Neutrophil (primary cell): ENCODE measurements at regions not wholly inside any gene's neighbourhood (a gene's known extent, or its start where the extent isn't known, plus 50 kb on each side); places are given as distances from the start of the nearest gene placed in this dataset.

ENCODE experiments used
- H3K27ac ChIP-seq: fragments of 200-600 bp; sonication (generic); 2 replicates; pipeline ENCODE4 v1.5.1; 2016; ENCODE audit warnings: mild to moderate bottlenecking, moderate library complexity
- H3K27me3 ChIP-seq: fragments of 200-600 bp; sonication (generic); 2 replicates; pipeline ENCODE4 v1.6.0; 2016; ENCODE audit warnings: mild to moderate bottlenecking
- H3K36me3 ChIP-seq: fragments of 200-600 bp; sonication (generic); 2 replicates; pipeline ENCODE4 v1.5.1; 2017
- H3K4me1 ChIP-seq, 2 experiments: fragments of 200-600 bp in 1 of 2; sonication (generic) in 1 of 2; 1 replicate in 1 of 2; 2 replicates in 1 of 2; pipeline versions ENCODE4 v1.5.1 to v1.6.1; 2013 to 2016; ENCODE audit warnings: low read depth in 1 of 2, low read length in 1 of 2, mild to moderate bottlenecking in 1 of 2, moderate library complexity in 1 of 2; ENCODE audit not compliant: control insufficient read depth in 1 of 2, insufficient read depth in 1 of 2
- H3K4me3 ChIP-seq, 2 experiments: fragments of 200-600 bp in 1 of 2; sonication (generic) in 1 of 2; 1 replicate in 1 of 2; 2 replicates in 1 of 2; pipeline ENCODE4 v1.5.1; 2013 to 2016; ENCODE audit warnings: low read depth in 1 of 2, low read length in 1 of 2, mild to moderate bottlenecking in 1 of 2, moderate library complexity in 1 of 2
- H3K9me3 ChIP-seq: fragments of 200-600 bp; sonication (generic); 2 replicates; pipeline ENCODE4 v1.5.1; 2016
- CTCF ChIP-seq: fragments of 200-600 bp; sonication (generic); IDR thresholded peaks from 2 replicates; pipeline ENCODE4 v1.5.1; 2016; ENCODE audit warnings: antibody characterized with exemption

- Histone ChIP-seq H3K27me3 (peaks cover 35% of the 10 kb centered on the region), H3K27ac (no peak overlapping the region), H3K4me3 (no peak overlapping the region), H3K36me3 (no peaks in the 10 kb centered on the region), H3K9me3 (no peaks in the 10 kb centered on the region), H3K4me1 (no peaks in the 10 kb centered on the region)
- no peak for TF ChIP-seq CTCF
Observed at GRCh38 chr5:3194684-3195083, 400.9 kb upstream of the IRX1 start.

- H3K9me3 ChIP-seq: no peaks in the 10 kb centered on the region
- H3K36me3 ChIP-seq: no peaks in the 10 kb centered on the region
- no peak overlapping the region for H3K27ac ChIP-seq
- no peak for TF ChIP-seq CTCF
- H3K4me1 ChIP-seq: no peaks in the 10 kb centered on the region
- peaks cover 35% of the 10 kb centered on the region for H3K27me3 ChIP-seq
- H3K4me3 ChIP-seq: no peak overlapping the region
Observed at GRCh38 chr5:3194271-3194670, 401.4 kb upstream of the IRX1 start.

DNA sequence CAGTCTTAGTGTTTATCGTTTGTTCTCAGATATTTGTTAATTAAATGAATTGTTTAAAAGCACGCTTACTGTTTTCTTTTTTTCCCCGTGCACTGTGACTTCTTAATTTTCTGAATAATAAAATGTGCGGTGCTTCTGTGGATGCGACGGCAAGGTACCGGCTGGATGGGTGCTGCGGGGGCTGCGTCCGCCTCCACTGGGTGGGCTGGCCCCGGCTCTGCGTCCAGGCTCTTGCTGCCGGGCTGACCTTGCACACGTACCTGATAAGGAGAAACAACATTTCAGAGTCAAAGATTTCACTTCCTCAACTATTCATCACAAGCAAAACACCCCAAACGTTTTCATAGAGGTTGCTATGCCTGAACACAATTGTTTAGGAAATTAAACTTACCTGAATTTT is 404.0 kb upstream of the IRX1 start:
- H3K9me3 ChIP-seq: no peaks in the 10 kb centered on the region
- TF ChIP-seq CTCF: no peak
- no peak overlapping the region for H3K27ac ChIP-seq
- H3K4me3 ChIP-seq: no peak overlapping the region
- no peaks in the 10 kb centered on the region for H3K36me3 ChIP-seq
- peaks cover 12% of the 10 kb centered on the region for H3K27me3 ChIP-seq
- no peaks in the 10 kb centered on the region for H3K4me1 ChIP-seq

DNA sequence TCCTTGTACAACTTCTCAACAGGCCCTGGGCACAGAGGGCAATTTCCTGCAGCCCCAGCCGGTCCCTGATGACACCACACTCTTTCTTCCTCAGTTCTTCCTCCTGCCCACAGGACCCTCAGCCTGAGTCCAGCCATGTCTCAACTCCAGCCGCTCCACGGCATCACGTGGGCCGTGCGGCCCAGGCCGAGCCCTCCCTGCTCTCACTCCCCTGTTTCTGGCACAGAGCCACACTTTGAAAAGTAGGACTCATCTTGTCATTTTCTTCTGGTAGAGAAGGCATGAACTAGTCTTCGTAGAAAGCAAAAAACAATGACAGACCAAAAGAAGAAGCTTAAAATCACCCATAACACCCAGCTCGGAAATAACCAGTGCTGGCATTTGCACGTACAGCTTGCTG is 404.7 kb upstream of the IRX1 start:
- Histone ChIP-seq H3K4me3 (no peak overlapping the region), H3K36me3 (no peaks in the 10 kb centered on the region), H3K27ac (no peak overlapping the region), H3K9me3 (no peaks in the 10 kb centered on the region), H3K27me3 (peaks cover 6% of the 10 kb centered on the region), H3K4me1 (no peaks in the 10 kb centered on the region)
- TF ChIP-seq CTCF: no peak

DNA sequence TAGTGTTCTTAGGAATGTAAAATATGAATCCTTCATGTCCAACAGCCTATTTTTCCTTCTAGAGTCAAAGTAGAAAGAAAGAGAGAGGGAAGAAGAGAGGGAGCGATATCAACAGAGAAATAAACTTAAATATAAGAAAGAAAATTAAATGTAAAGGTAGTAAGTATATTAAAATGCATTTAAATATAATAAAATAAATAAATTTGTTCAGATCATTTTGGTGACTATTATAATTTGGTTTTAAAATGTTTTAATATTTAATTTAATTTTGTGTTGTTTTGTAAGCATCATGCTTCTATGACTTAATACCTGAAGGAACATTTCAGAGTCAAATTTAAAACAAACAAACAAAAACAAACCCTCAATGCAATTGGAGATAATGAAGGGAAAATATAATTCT is 405.2 kb upstream of the IRX1 start:
- no peak for TF ChIP-seq CTCF
- peaks cover 5% of the 10 kb centered on the region for H3K27me3 ChIP-seq
- no peak overlapping the region for H3K27ac ChIP-seq
- H3K4me3 ChIP-seq: no peak overlapping the region
- no peaks in the 10 kb centered on the region for H3K4me1 ChIP-seq
- no peaks in the 10 kb centered on the region for H3K9me3 ChIP-seq
- no peaks in the 10 kb centered on the region for H3K36me3 ChIP-seq
